H1 (cell line): ENCODE measurements at regions not wholly inside any gene's neighbourhood (a gene's known extent, or its start where the extent isn't known, plus 50 kb on each side); places are given as distances from the start of the nearest gene placed in this dataset.

Experiments
- CTCF ChIA-PET: fragments of 300-600 bp; sonication (Branson Sonifier 250); formaldehyde crosslinking; loops from one replicate; lab custom pipeline; 2021; ENCODE audit not compliant: partially characterized antibody; lab: Charles Lee
- POLR2A ChIA-PET: fragments of 300-600 bp; sonication (Branson Sonifier 250); formaldehyde crosslinking; loops from one replicate; lab custom pipeline; 2021; ENCODE audit warnings: inconsistent platforms; ENCODE audit not compliant: partially characterized antibody; lab: Charles Lee
- DNase-seq, 2 experiments: peaks; one replicate each; pipeline versions ENCODE4 v3.0.0 to v3.0.0-alpha.2; 2010 to 2022; ENCODE audit warnings: low spot score in 2 of 2, low read depth in 1 of 2, mixed read lengths in 1 of 2
- FAIRE-seq: peaks from 2 replicates; lab custom pipeline; 2011; peaks lifted over from hg19 to GRCh38; lab: Jason Lieb, UNC
- H2AFZ ChIP-seq: 2 replicates; pipeline ENCODE4 v1.8.1; 2012; ENCODE audit warnings: low read length, inconsistent platforms
- H2AK5ac ChIP-seq: 2 replicates; pipeline ENCODE4 v1.6.1; 2013; ENCODE audit warnings: low read depth, low read length
- H2BK120ac ChIP-seq: replicated peaks from 2 replicates; pipeline ENCODE3; 2013; ENCODE audit warnings: low read depth, low read length, inconsistent platforms
- H2BK12ac ChIP-seq: 2 replicates; pipeline ENCODE4 v1.6.1; 2013; ENCODE audit warnings: low read depth, low read length
- H2BK15ac ChIP-seq: 2 replicates; pipeline ENCODE4 v1.6.1; 2013; ENCODE audit warnings: low read length
- H2BK20ac ChIP-seq: 2 replicates; pipeline ENCODE4 v1.6.1; 2013; ENCODE audit warnings: low read length
- H2BK5ac ChIP-seq: 2 replicates; pipeline ENCODE4 v1.6.1; 2013; ENCODE audit warnings: low read depth, low read length
- H3K14ac ChIP-seq: 2 replicates; pipeline ENCODE4 v1.6.1; 2013; ENCODE audit warnings: inconsistent platforms; ENCODE audit not compliant: insufficient read length
- H3K18ac ChIP-seq: 2 replicates; pipeline ENCODE4 v1.6.1; 2013; ENCODE audit warnings: low read length; ENCODE audit errors: extremely low read depth
- H3K23ac ChIP-seq: 2 replicates; pipeline ENCODE4 v1.6.1; 2013; ENCODE audit warnings: inconsistent platforms; ENCODE audit not compliant: insufficient read length
- H3K23me2 ChIP-seq: 2 replicates; pipeline ENCODE4 v1.6.1; 2013; ENCODE audit warnings: low read depth, low read length
- H3K27ac ChIP-seq: 2 replicates; pipeline ENCODE4 v1.6.1; 2011; ENCODE audit warnings: low read depth, low read length, inconsistent platforms
- H3K27me3 ChIP-seq, 4 experiments: replicated peaks in 1 of 4; 1 replicate in 1 of 4; 2 replicates in 3 of 4; pipeline versions ENCODE4 v1.6.1 to v1.8.1; 2011 to 2013; ENCODE audit warnings: low read length in 3 of 4, mild to moderate bottlenecking in 3 of 4, inconsistent platforms in 2 of 4, mixed read lengths in 2 of 4, moderate library complexity in 1 of 4; ENCODE audit not compliant: control insufficient read depth in 3 of 4, insufficient read depth in 3 of 4; ENCODE audit errors: extremely low read depth in 1 of 4
- H3K36me3 ChIP-seq, 4 experiments: 2 replicates each; pipeline versions ENCODE4 v1.6.1 to v1.8.1; 2011 to 2013; ENCODE audit warnings: mild to moderate bottlenecking in 4 of 4, low read length in 3 of 4, moderate library complexity in 2 of 4, control low read depth in 1 of 4, inconsistent platforms in 1 of 4; ENCODE audit not compliant: insufficient read depth in 4 of 4, control insufficient read depth in 2 of 4
- H3K4ac ChIP-seq: replicated peaks from 2 replicates; pipeline ENCODE3; 2013; ENCODE audit warnings: low read length, low read depth, mixed read lengths, inconsistent platforms; ENCODE audit not compliant: insufficient read length
- H3K4me1 ChIP-seq, 4 experiments: replicated peaks in 1 of 4; 1 replicate in 1 of 4; 2 replicates in 3 of 4; pipeline versions ENCODE4 v1.6.1 to v1.8.1; 2011 to 2013; ENCODE audit warnings: low read length in 3 of 4, inconsistent platforms in 2 of 4, mixed read lengths in 1 of 4; ENCODE audit not compliant: insufficient read depth in 4 of 4, control insufficient read depth in 3 of 4
- H3K4me2 ChIP-seq, 2 experiments: 2 replicates each; pipeline versions ENCODE4 v1.6.1 to v1.8.1; 2011 to 2013; ENCODE audit warnings: low read depth in 2 of 2, low read length in 2 of 2, control low read depth in 1 of 2, inconsistent platforms in 1 of 2, mild to moderate bottlenecking in 1 of 2; ENCODE audit not compliant: insufficient read depth in 1 of 2
- H3K4me3 ChIP-seq, 4 experiments: fragments of 200-600, 300-600 bp in 1 of 4; sonication (generic), shearing (Covaris generic), sonication (Bioruptor Twin) in 1 of 4; 2 replicates each; pipeline versions ENCODE4 v1.5.1 to v1.8.1; 2011 to 2016; ENCODE audit warnings: low read length in 4 of 4, low read depth in 3 of 4, control low read depth in 2 of 4, inconsistent platforms in 2 of 4, mild to moderate bottlenecking in 2 of 4, mixed read lengths in 1 of 4, moderate library complexity in 1 of 4; ENCODE audit not compliant: insufficient read depth in 2 of 4; ENCODE audit errors: extremely low read depth in 1 of 4
- H3K56ac ChIP-seq: replicated peaks from 2 replicates; pipeline ENCODE3; 2013; ENCODE audit warnings: low read depth, mild to moderate bottlenecking, mixed read lengths, low read length, inconsistent platforms; ENCODE audit not compliant: insufficient read length
- H3K79me1 ChIP-seq: 2 replicates; pipeline ENCODE4 v1.6.1; 2013; ENCODE audit warnings: low read depth, low read length, control low read depth
- H3K79me2 ChIP-seq, 2 experiments: 2 replicates each; pipeline versions ENCODE4 v1.6.1 to v1.8.1; 2012 to 2013; ENCODE audit warnings: low read length in 2 of 2, mild to moderate bottlenecking in 2 of 2, inconsistent platforms in 1 of 2; ENCODE audit not compliant: insufficient read depth in 2 of 2, control insufficient read depth in 1 of 2
- H3K9ac ChIP-seq, 4 experiments: replicated peaks in 1 of 4; 1 replicate in 1 of 4; 2 replicates in 3 of 4; pipeline versions ENCODE4 v1.6.1 to v1.8.1; 2011 to 2013; ENCODE audit warnings: low read depth in 3 of 4, low read length in 3 of 4, control low read depth in 2 of 4, mild to moderate bottlenecking in 2 of 4, moderate library complexity in 2 of 4, inconsistent platforms in 1 of 4; ENCODE audit errors: extremely low read depth in 1 of 4
- H3K9me3 ChIP-seq, 2 experiments: 2 replicates each; pipeline versions ENCODE4 v1.6.1 to v1.8.1; 2012 to 2013; ENCODE audit warnings: mild to moderate bottlenecking in 2 of 2, moderate library complexity in 2 of 2, control low read depth in 1 of 2, inconsistent platforms in 1 of 2, low read depth in 1 of 2, low read length in 1 of 2, mixed read lengths in 1 of 2; ENCODE audit not compliant: insufficient read depth in 2 of 2
- H4K20me1 ChIP-seq, 2 experiments: replicated peaks in 1 of 2; 2 replicates each; pipeline versions ENCODE3 to v1.8.1; 2011 to 2013; ENCODE audit warnings: inconsistent platforms in 2 of 2, low read length in 2 of 2, mild to moderate bottlenecking in 1 of 2; ENCODE audit not compliant: insufficient read depth in 2 of 2, control insufficient read depth in 1 of 2
- H4K5ac ChIP-seq: 2 replicates; pipeline ENCODE4 v1.6.1; 2013; ENCODE audit warnings: low read length, low read depth, mixed read lengths, inconsistent platforms; ENCODE audit not compliant: insufficient read length
- H4K8ac ChIP-seq: 2 replicates; pipeline ENCODE4 v1.8.0; 2013; ENCODE audit warnings: mild to moderate bottlenecking, moderate library complexity, low read length, inconsistent platforms; ENCODE audit not compliant: insufficient read depth; ENCODE audit errors: extremely low read depth
- H4K91ac ChIP-seq: replicated peaks from 2 replicates; pipeline ENCODE3; 2013; ENCODE audit warnings: low read length, mixed read lengths, inconsistent platforms; ENCODE audit not compliant: insufficient read length
- CBX8 ChIP-seq: fragments of 300-800, 300-1000 bp; sonication (generic); IDR thresholded peaks from 2 replicates; pipeline ENCODE4 v1.7.1; 2016; ENCODE audit warnings: low read depth, low read length, borderline replicate concordance
- EP300 ChIP-seq, 2 experiments: IDR thresholded peaks; 1 replicate in 1 of 2; 2 replicates in 1 of 2; pipeline ENCODE4 v1.6.1; 2011 to 2012; ENCODE audit warnings: low read depth in 2 of 2, low read length in 2 of 2, mild to moderate bottlenecking in 2 of 2, borderline replicate concordance in 1 of 2, inconsistent platforms in 1 of 2, moderate library complexity in 1 of 2
- GABPA ChIP-seq: IDR thresholded peaks from 2 replicates; pipeline ENCODE4 v1.6.1; 2011; ENCODE audit warnings: mild to moderate bottlenecking, low read length, moderate library complexity, borderline replicate concordance; ENCODE audit not compliant: insufficient read depth
- GTF2F1 ChIP-seq: IDR thresholded peaks from 2 replicates; pipeline ENCODE4 v1.6.1; 2012; ENCODE audit warnings: low read depth, low read length, improper control_type of control experiment, borderline replicate concordance
- HDAC6 ChIP-seq: IDR thresholded peaks from one replicate; pipeline ENCODE4 v1.7.1; 2012; ENCODE audit warnings: low read depth, mild to moderate bottlenecking, inconsistent platforms, low read length, moderate library complexity
- MAFK ChIP-seq: IDR thresholded peaks from 2 replicates; pipeline ENCODE4 v1.6.1; 2012; ENCODE audit warnings: low read depth, mild to moderate bottlenecking, improper control_type of control experiment, low read length
- NANOG ChIP-seq: IDR thresholded peaks from 2 replicates; pipeline ENCODE4 v1.6.1; 2011; ENCODE audit warnings: low read length, low read depth, mild to moderate bottlenecking, inconsistent platforms; ENCODE audit not compliant: insufficient read depth, poor library complexity, severe bottlenecking
- POU5F1 ChIP-seq: IDR thresholded peaks from 2 replicates; pipeline ENCODE4 v1.6.1; 2011; ENCODE audit warnings: low read depth, mild to moderate bottlenecking, low read length, moderate library complexity
- RBBP5 ChIP-seq: IDR thresholded peaks from 2 replicates; pipeline ENCODE4 v1.7.1; 2012; ENCODE audit warnings: low read depth, mild to moderate bottlenecking, inconsistent platforms, low read length, moderate library complexity, borderline replicate concordance
- SIX5 ChIP-seq: IDR thresholded peaks from 2 replicates; pipeline ENCODE4 v1.6.1; 2011; ENCODE audit warnings: mild to moderate bottlenecking, low read depth, low read length
- SP1 ChIP-seq: IDR thresholded peaks from 2 replicates; pipeline ENCODE4 v1.6.1; 2011; ENCODE audit warnings: low read depth, low read length
- SP4 ChIP-seq: IDR thresholded peaks from 2 replicates; pipeline ENCODE4 v1.6.1; 2012; ENCODE audit warnings: low read length, inconsistent platforms
- WGBS, 2 experiments: shearing (Covaris generic) in 1 of 2; methylation state at CpG; one replicate each; pipeline versions ENCODE4 v1.1.6 to v1.1.7; 2013 to 2015; ENCODE audit warnings: low lambda C conversion rate in 2 of 2, mixed read lengths in 2 of 2, inconsistent platforms in 1 of 2, low coverage in 1 of 2, missing lambda C conversion rate in 1 of 2; ENCODE audit not compliant: insufficient replicate concordance in 2 of 2, insufficient coverage in 1 of 2, insufficient read length in 1 of 2; ENCODE audit errors: extremely low coverage in 1 of 2, missing lambda C conversion rate in 1 of 2; 5-methylcytosine and 5-hydroxymethylcytosine counted together
- TF ChIP-seq, protein P1 (sequence below): IDR thresholded peaks from 2 replicates; pipeline ENCODE4 v1.6.1; 2011; ENCODE audit warnings: low read length, improper control_type of control experiment

DNA sequence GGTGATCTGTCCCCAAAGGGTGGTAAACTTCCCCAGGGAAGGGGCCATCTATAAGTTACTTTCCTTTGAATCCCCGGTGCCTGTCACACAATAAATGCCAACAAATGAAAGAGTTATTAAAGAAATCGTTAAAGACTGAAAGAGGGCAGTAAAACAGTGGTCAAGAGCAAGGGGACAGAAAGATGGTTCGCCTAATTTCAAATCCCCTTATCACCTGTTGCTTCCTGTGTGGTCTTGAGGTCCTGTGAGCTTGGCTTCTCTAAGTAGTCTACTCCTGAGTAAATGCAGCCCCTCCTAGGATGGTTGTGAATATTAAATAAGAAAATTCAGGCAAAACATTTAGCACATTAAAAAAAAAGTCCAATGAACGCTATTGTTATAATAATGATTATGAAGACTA is 225.7 kb upstream of the ADAMTS9 start:
- Histone ChIP-seq H3K27me3 (peaks cover 0 to 5% (median 0%) of the 10 kb centered on the region in 4 experiments; a peak in 1 of 7 replicates), H3K79me2 (no peaks in the 10 kb centered on the region), H4K5ac (no peak overlapping the region), H3K27ac (no peak overlapping the region), H3K9ac (no peak overlapping the region), H2BK15ac (no peak overlapping the region), H3K23me2 (no peaks in the 10 kb centered on the region), H2AFZ (no peak overlapping the region), H3K23ac (no peak overlapping the region), H3K4me3 (no peak overlapping the region), H2BK120ac (no peak overlapping the region), H2AK5ac (no peak overlapping the region), H3K4ac (no peak overlapping the region), H3K4me1 (peaks cover 2 to 22% (median 6%) of the 10 kb centered on the region in 4 experiments; a peak in 6 of 7 replicates), H3K4me2 (no peak overlapping the region), H2BK5ac (no peak overlapping the region), H3K79me1 (no peaks in the 10 kb centered on the region), H2BK20ac (no peak overlapping the region), H4K91ac (no peak overlapping the region), H3K36me3 (no peaks in the 10 kb centered on the region), H4K20me1 (no peaks in the 10 kb centered on the region), H3K9me3 (no peaks in the 10 kb centered on the region), H2BK12ac (no peak overlapping the region), H3K14ac (no peak overlapping the region), H4K8ac (no peak overlapping the region), H3K56ac (no peak overlapping the region), H3K18ac (no peak overlapping the region)
- 72% methylated on average over 4 of the region's 4 CpGs; no CpG with 5 or more reads in 1 of the 2 experiments for WGBS, 2 experiments
- FAIRE-seq (no peak), DNase-seq (no peak)
- ChIA-PET POLR2A (interaction anchor here (0.5 to 0.8 kb wide), 2 partner anchors 21 to 114 kb away, joined by 3 to 4 read pairs; no protein-coding TSS in a partner anchor), CTCF (no interaction called here)
- TF ChIP-seq GTF2F1, result no peak
- no peak for TF ChIP-seq SP4
- no peak for TF ChIP-seq MAFK
- TF ChIP-seq SIX5, result no peak
- no peak for TF ChIP-seq SP1
- no peak for TF ChIP-seq NANOG
- TF ChIP-seq POU5F1, result no peak
- TF ChIP-seq HDAC6, result no peak
- TF ChIP-seq EP300 (IDR thresholded peaks at IDR 0.05; ENCODE audit: borderline replicate concordance in 1 of 2, low read depth in 2 of 2, low read length in 2 of 2), result no peak
- TF ChIP-seq, protein P1, sequence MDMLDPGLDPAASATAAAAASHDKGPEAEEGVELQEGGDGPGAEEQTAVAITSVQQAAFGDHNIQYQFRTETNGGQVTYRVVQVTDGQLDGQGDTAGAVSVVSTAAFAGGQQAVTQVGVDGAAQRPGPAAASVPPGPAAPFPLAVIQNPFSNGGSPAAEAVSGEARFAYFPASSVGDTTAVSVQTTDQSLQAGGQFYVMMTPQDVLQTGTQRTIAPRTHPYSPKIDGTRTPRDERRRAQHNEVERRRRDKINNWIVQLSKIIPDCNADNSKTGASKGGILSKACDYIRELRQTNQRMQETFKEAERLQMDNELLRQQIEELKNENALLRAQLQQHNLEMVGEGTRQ, result no peak
- no peak for TF ChIP-seq RBBP5
- TF ChIP-seq GABPA, result no peak
- no peak for TF ChIP-seq CBX8
